HFFc6 (cell line): ENCODE measurements at regions not wholly inside any gene's neighbourhood (a gene's known extent, or its start where the extent isn't known, plus 50 kb on each side); places are given as distances from the start of the nearest gene placed in this dataset.

ENCODE experiments used
- DNase-seq: peaks from one replicate; pipeline ENCODE4 v3.0.0-alpha.2; 2018
- H3K27ac Mint-ChIP-seq: 2 replicates; pipeline ENCODE4 v1.8.0; 2020; ENCODE audit warnings: mild to moderate bottlenecking, mixed read lengths
- H3K27me3 Mint-ChIP-seq: 2 replicates; pipeline ENCODE4 v1.8.0; 2021; ENCODE audit warnings: mild to moderate bottlenecking, moderate library complexity, mixed read lengths; ENCODE audit not compliant: insufficient read depth
- H3K36me3 Mint-ChIP-seq: 2 replicates; pipeline ENCODE4 v1.8.0; 2021; ENCODE audit warnings: low read depth, mixed read lengths
- H3K4me1 Mint-ChIP-seq: 2 replicates; pipeline ENCODE4 v1.8.0; 2020; ENCODE audit warnings: low read depth, mixed read lengths
- H3K4me3 Mint-ChIP-seq: 2 replicates; pipeline ENCODE4 v1.8.0; 2020; ENCODE audit warnings: mild to moderate bottlenecking, moderate library complexity, mixed read lengths
- H3K9me3 Mint-ChIP-seq: 2 replicates; pipeline ENCODE4 v1.8.0; 2020; ENCODE audit warnings: mild to moderate bottlenecking, mixed read lengths
- TF ChIP-seq, protein P1 (sequence below): fragments of 200-600 bp; sonication (generic); IDR thresholded peaks from 2 replicates; pipeline ENCODE4 v1.5.0; 2021; ENCODE audit warnings: antibody characterized with exemption, mild to moderate bottlenecking

DNA sequence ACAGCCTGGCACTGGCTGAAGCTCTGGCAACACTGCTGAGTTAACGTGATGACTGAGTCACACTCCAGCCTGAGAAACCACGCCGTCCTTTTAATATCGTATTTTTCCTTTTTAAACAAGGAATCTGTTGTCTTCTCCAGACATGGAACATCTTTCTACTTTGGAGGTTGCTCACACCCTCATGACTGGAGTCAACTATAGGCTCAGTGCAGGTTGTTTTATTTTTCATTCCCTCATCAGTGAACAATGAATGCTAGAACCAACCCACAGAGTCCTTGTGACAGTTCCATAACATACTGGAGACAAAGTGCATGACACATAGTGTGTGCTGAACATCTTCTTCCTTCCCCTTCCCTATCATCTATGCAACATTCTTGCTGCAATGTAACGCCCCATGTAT is 76.8 kb upstream of the CPEB2 start:
- H3K27ac Mint-ChIP-seq = no peak overlapping the region
- peaks cover 3% of the 10 kb centered on the region for H3K27me3 Mint-ChIP-seq
- no peaks in the 10 kb centered on the region for H3K36me3 Mint-ChIP-seq
- no peaks in the 10 kb centered on the region for H3K4me1 Mint-ChIP-seq
- no peaks in the 10 kb centered on the region for H3K9me3 Mint-ChIP-seq
- no peak overlapping the region for H3K4me3 Mint-ChIP-seq
- TF ChIP-seq, protein P1, sequence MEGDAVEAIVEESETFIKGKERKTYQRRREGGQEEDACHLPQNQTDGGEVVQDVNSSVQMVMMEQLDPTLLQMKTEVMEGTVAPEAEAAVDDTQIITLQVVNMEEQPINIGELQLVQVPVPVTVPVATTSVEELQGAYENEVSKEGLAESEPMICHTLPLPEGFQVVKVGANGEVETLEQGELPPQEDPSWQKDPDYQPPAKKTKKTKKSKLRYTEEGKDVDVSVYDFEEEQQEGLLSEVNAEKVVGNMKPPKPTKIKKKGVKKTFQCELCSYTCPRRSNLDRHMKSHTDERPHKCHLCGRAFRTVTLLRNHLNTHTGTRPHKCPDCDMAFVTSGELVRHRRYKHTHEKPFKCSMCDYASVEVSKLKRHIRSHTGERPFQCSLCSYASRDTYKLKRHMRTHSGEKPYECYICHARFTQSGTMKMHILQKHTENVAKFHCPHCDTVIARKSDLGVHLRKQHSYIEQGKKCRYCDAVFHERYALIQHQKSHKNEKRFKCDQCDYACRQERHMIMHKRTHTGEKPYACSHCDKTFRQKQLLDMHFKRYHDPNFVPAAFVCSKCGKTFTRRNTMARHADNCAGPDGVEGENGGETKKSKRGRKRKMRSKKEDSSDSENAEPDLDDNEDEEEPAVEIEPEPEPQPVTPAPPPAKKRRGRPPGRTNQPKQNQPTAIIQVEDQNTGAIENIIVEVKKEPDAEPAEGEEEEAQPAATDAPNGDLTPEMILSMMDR = no peak
- no peak for DNase-seq

GRCh38 chr4:14926368-14926767 is 75.9 kb upstream of the CPEB2 start:
- no peak for DNase-seq
- peaks cover 3% of the 10 kb centered on the region for H3K27me3 Mint-ChIP-seq
- no peak overlapping the region for H3K27ac Mint-ChIP-seq
- H3K4me1 Mint-ChIP-seq = no peaks in the 10 kb centered on the region
- no peaks in the 10 kb centered on the region for H3K36me3 Mint-ChIP-seq
- H3K9me3 Mint-ChIP-seq = no peaks in the 10 kb centered on the region
- no peak overlapping the region for H3K4me3 Mint-ChIP-seq
- TF ChIP-seq, protein P1 = no peak

GRCh38 chr4:14928035-14928434 is 74.2 kb upstream of the CPEB2 start:
- DNase-seq = no peak
- H3K27ac Mint-ChIP-seq = no peak overlapping the region
- H3K9me3 Mint-ChIP-seq = no peaks in the 10 kb centered on the region
- H3K4me3 Mint-ChIP-seq = no peak overlapping the region
- TF ChIP-seq, protein P1 = no peak
- H3K36me3 Mint-ChIP-seq = no peaks in the 10 kb centered on the region
- peaks cover 4% of the 10 kb centered on the region for H3K27me3 Mint-ChIP-seq
- no peaks in the 10 kb centered on the region for H3K4me1 Mint-ChIP-seq

- no peak for DNase-seq
- Mint-ChIP-seq H3K9me3 (no peaks in the 10 kb centered on the region), H3K4me1 (no peaks in the 10 kb centered on the region), H3K27ac (no peak overlapping the region), H3K4me3 (no peak overlapping the region), H3K36me3 (no peaks in the 10 kb centered on the region), H3K27me3 (peaks cover 5% of the 10 kb centered on the region)
- TF ChIP-seq, protein P1 = no peak
These were observed 72.6 kb upstream of the CPEB2 start for GRCh38 chr4:14929669-14930068.

GRCh38 chr4:14934704-14935390 is 67.4 kb upstream of the CPEB2 start:
- TF ChIP-seq, protein P1 = no peak
- Mint-ChIP-seq H3K36me3 (no peaks in the 10 kb centered on the region), H3K9me3 (no peaks in the 10 kb centered on the region), H3K27me3 (peaks cover 2% of the 10 kb centered on the region; the same call in 1 of the 2 replicates), H3K4me3 (no peak overlapping the region), H3K4me1 (no peaks in the 10 kb centered on the region), H3K27ac (no peak overlapping the region)
- DNase-seq = no peak
